ENCODE measurements at regions not wholly inside any gene's neighbourhood (a gene's known extent, or its start where the extent isn't known, plus 50 kb on each side); places are given as distances from the start of the nearest gene placed in this dataset.

DNA sequence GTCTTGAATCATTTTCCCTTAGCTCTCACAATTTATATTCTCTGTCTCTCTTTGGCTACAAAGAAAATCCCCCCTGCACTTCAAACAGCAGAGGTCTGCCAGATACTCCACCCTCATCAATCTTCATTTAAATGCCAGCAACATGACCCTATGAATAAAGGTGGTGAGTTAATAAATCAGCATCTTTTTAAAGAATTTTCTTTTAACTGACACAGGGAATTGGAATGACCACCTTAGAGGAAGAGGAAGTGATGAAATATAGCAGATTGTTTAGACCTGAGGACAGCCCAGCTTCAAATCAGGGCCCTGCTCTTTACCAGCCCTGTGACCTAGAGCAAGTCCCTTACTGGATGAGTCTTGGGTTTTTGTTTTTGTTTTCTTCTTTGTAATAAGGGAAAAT is 223.1 kb upstream of the PAPPA start:
- TF ChIP-seq, protein P1, sequence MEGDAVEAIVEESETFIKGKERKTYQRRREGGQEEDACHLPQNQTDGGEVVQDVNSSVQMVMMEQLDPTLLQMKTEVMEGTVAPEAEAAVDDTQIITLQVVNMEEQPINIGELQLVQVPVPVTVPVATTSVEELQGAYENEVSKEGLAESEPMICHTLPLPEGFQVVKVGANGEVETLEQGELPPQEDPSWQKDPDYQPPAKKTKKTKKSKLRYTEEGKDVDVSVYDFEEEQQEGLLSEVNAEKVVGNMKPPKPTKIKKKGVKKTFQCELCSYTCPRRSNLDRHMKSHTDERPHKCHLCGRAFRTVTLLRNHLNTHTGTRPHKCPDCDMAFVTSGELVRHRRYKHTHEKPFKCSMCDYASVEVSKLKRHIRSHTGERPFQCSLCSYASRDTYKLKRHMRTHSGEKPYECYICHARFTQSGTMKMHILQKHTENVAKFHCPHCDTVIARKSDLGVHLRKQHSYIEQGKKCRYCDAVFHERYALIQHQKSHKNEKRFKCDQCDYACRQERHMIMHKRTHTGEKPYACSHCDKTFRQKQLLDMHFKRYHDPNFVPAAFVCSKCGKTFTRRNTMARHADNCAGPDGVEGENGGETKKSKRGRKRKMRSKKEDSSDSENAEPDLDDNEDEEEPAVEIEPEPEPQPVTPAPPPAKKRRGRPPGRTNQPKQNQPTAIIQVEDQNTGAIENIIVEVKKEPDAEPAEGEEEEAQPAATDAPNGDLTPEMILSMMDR (IDR thresholded peaks at IDR 0.05), result no peak
- TF ChIP-seq POLR2A (IDR thresholded peaks at IDR 0.05), result no peak
- TF ChIP-seq EP300 (IDR thresholded peaks at IDR 0.05), result no peak
